HepG2 (cell line): ENCODE measurements at regions not wholly inside any gene's neighbourhood (a gene's known extent, or its start where the extent isn't known, plus 50 kb on each side); places are given as distances from the start of the nearest gene placed in this dataset.

ENCODE experiments used
- CBX5 ChIP-seq: sonication (generic); formaldehyde crosslinking; IDR thresholded peaks from 2 replicates; pipeline ENCODE4 v1.4.0; 2020; ENCODE audit warnings: missing genetic modification reagents, borderline replicate concordance
- CEBPG ChIP-seq: IDR thresholded peaks from 2 replicates; pipeline ENCODE4 v1.6.1; 2016
- CHD4 ChIP-seq: fragments of 200-600 bp; sonication (generic); IDR thresholded peaks from 2 replicates; pipeline ENCODE4 v1.7.0; 2017; ENCODE audit warnings: mild to moderate bottlenecking, low read length, borderline replicate concordance
- EED ChIP-seq: sonication (generic); formaldehyde crosslinking; IDR thresholded peaks from 2 replicates; pipeline ENCODE4 v1.5.0; 2020; ENCODE audit warnings: mild to moderate bottlenecking, missing genetic modification reagents
- ELF4 ChIP-seq: sonication (generic); formaldehyde crosslinking; IDR thresholded peaks from 2 replicates; pipeline ENCODE4 v1.5.0; 2020; ENCODE audit warnings: missing genetic modification reagents, mild to moderate bottlenecking, moderate library complexity, borderline replicate concordance
- ETV5 ChIP-seq: IDR thresholded peaks from 2 replicates; pipeline ENCODE4 v1.6.1; 2018; ENCODE audit warnings: missing biosample characterization, missing genetic modification reagents, inconsistent platforms, borderline replicate concordance
- FOXO1 ChIP-seq: sonication (generic); formaldehyde crosslinking; IDR thresholded peaks from 2 replicates; pipeline ENCODE4 v1.4.0; 2020; ENCODE audit warnings: missing genetic modification reagents
- FOXP1 ChIP-seq, 2 experiments: fragments of 450-650 bp in 1 of 2; IDR thresholded peaks; 2 replicates each; pipeline ENCODE4 v1.6.1; 2017 to 2018; ENCODE audit warnings: antibody characterized with exemption in 1 of 2
- KDM3A ChIP-seq: IDR thresholded peaks from 2 replicates; pipeline ENCODE4 v1.6.1; 2018; ENCODE audit warnings: low read depth, missing compliant biosample characterization
- PAX8 ChIP-seq: sonication (generic); formaldehyde crosslinking; IDR thresholded peaks from 2 replicates; pipeline ENCODE4 v1.8.0; 2022; ENCODE audit warnings: mild to moderate bottlenecking, missing genetic modification reagents, borderline replicate concordance
- SMYD3 ChIP-seq: sonication (generic); formaldehyde crosslinking; IDR thresholded peaks from 2 replicates; pipeline ENCODE4 v1.8.1; 2023; ENCODE audit warnings: mild to moderate bottlenecking, missing genetic modification reagents
- ZNF124 ChIP-seq: sonication (generic); formaldehyde crosslinking; IDR thresholded peaks from 2 replicates; pipeline ENCODE4 v1.4.0; 2020; ENCODE audit warnings: missing genetic modification reagents
- ZNF24 ChIP-seq: fragments of 450-650 bp; IDR thresholded peaks from 2 replicates; pipeline ENCODE4 v1.6.1; 2017; ENCODE audit warnings: antibody characterized with exemption, mild to moderate bottlenecking
- ZNF451 ChIP-seq: sonication (generic); formaldehyde crosslinking; IDR thresholded peaks from 2 replicates; pipeline ENCODE4 v1.5.0; 2020; ENCODE audit warnings: mild to moderate bottlenecking, missing genetic modification reagents
- ZNF563 ChIP-seq: sonication (generic); formaldehyde crosslinking; IDR thresholded peaks from 2 replicates; pipeline ENCODE4 v1.8.0; 2022; ENCODE audit warnings: mild to moderate bottlenecking, moderate library complexity, missing genetic modification reagents
- ZNF678 ChIP-seq: sonication (generic); formaldehyde crosslinking; IDR thresholded peaks from 2 replicates; pipeline ENCODE4 v1.4.0; 2020; ENCODE audit warnings: mild to moderate bottlenecking, missing genetic modification reagents
- ZNF776 ChIP-seq: sonication (generic); formaldehyde crosslinking; IDR thresholded peaks from 2 replicates; pipeline ENCODE4 v1.4.0; 2020; ENCODE audit warnings: mild to moderate bottlenecking, missing genetic modification reagents
- TF ChIP-seq, protein P1 (sequence below): sonication (generic); formaldehyde crosslinking; IDR thresholded peaks from 2 replicates; pipeline ENCODE4 v1.5.1; 2020; ENCODE audit warnings: mild to moderate bottlenecking, missing genetic modification reagents, moderate library complexity
- TF ChIP-seq, protein P2 (sequence below): sonication (generic); formaldehyde crosslinking; IDR thresholded peaks from 2 replicates; pipeline ENCODE4 v1.8.0; 2022; ENCODE audit warnings: low read depth, missing genetic modification reagents
- TF ChIP-seq, protein P3 (sequence below): sonication (generic); formaldehyde crosslinking; IDR thresholded peaks from 2 replicates; pipeline ENCODE4 v1.8.1; 2023; ENCODE audit warnings: mild to moderate bottlenecking, missing genetic modification reagents
- TF ChIP-seq, protein P4 (sequence below): sonication (generic); formaldehyde crosslinking; IDR thresholded peaks from 2 replicates; pipeline ENCODE4 v1.4.0; 2020; ENCODE audit warnings: missing genetic modification reagents

DNA sequence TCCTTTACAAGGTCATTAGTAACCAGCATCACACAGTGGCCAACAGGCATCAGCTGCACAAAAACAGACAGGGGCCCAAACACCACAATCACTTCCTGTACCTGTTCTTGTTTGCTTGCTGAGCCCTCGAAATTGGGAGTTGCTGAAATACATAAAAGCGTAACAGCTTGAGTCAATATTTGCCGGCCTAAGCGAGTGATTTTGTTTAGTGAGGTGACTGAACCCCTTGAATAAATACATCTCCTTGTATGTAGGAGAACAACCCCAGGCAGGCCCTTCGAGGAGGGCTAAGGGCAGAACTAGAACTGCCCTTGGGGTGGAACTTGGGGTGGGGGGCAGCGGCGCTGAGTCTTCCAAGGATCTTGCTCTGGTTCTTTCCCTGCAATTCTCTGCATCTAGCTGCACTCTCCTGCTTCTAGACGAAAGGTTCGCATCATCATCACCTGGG lies 502.5 kb downstream of the RASEF start (continued):
- TF ChIP-seq CBX5 (CRISPR knock-in tag) (peak; percentile 79; the same call in 1 of the 2 replicates), FOXP1 (IDR thresholded peaks at IDR 0.05) (no peak), FOXP1 (CRISPR knock-in tag; IDR thresholded peaks at IDR 0.05) (peak; percentile 97), ELF4 (peak; percentile 44; the same call in 1 of the 2 replicates), FOXO1 (CRISPR knock-in tag) (peak; percentile 98), ZNF678 (CRISPR knock-in tag) (no peak), ETV5 (CRISPR knock-in tag) (peak; percentile 97), ZNF451 (CRISPR knock-in tag) (no peak), ZNF563 (CRISPR knock-in tag) (no peak), ZNF124 (CRISPR knock-in tag) (no peak), SMYD3 (no peak), PAX8 (CRISPR knock-in tag) (no peak), EED (CRISPR knock-in tag) (no peak), CEBPG (CRISPR knock-in tag) (peak; percentile 79), KDM3A (CRISPR knock-in tag) (peak; percentile 90), ZNF24 (no peak), CHD4 (no peak), ZNF776 (no peak)
- TF ChIP-seq, protein P1, sequence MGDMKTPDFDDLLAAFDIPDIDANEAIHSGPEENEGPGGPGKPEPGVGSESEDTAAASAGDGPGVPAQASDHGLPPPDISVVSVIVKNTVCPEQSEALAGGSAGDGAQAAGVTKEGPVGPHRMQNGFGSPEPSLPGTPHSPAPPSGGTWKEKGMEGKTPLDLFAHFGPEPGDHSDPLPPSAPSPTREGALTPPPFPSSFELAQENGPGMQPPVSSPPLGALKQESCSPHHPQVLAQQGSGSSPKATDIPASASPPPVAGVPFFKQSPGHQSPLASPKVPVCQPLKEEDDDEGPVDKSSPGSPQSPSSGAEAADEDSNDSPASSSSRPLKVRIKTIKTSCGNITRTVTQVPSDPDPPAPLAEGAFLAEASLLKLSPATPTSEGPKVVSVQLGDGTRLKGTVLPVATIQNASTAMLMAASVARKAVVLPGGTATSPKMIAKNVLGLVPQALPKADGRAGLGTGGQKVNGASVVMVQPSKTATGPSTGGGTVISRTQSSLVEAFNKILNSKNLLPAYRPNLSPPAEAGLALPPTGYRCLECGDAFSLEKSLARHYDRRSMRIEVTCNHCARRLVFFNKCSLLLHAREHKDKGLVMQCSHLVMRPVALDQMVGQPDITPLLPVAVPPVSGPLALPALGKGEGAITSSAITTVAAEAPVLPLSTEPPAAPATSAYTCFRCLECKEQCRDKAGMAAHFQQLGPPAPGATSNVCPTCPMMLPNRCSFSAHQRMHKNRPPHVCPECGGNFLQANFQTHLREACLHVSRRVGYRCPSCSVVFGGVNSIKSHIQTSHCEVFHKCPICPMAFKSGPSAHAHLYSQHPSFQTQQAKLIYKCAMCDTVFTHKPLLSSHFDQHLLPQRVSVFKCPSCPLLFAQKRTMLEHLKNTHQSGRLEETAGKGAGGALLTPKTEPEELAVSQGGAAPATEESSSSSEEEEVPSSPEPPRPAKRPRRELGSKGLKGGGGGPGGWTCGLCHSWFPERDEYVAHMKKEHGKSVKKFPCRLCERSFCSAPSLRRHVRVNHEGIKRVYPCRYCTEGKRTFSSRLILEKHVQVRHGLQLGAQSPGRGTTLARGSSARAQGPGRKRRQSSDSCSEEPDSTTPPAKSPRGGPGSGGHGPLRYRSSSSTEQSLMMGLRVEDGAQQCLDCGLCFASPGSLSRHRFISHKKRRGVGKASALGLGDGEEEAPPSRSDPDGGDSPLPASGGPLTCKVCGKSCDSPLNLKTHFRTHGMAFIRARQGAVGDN (CRISPR knock-in tag): peak; percentile 42; the same call in 1 of the 2 replicates
- TF ChIP-seq, protein P2, sequence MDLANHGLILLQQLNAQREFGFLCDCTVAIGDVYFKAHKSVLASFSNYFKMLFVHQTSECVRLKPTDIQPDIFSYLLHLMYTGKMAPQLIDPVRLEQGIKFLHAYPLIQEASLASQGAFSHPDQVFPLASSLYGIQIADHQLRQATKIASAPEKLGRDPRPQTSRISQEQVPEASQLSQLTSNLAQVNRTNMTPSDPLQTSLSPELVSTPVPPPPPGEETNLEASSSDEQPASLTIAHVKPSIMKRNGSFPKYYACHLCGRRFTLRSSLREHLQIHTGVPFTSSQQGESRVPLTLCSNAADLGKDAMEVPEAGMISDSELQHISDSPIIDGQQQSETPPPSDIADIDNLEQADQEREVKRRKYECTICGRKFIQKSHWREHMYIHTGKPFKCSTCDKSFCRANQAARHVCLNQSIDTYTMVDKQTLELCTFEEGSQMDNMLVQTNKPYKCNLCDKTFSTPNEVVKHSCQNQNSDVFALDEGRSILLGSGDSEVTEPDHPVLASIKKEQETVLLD (CRISPR knock-in tag): no peak
- TF ChIP-seq, protein P3, sequence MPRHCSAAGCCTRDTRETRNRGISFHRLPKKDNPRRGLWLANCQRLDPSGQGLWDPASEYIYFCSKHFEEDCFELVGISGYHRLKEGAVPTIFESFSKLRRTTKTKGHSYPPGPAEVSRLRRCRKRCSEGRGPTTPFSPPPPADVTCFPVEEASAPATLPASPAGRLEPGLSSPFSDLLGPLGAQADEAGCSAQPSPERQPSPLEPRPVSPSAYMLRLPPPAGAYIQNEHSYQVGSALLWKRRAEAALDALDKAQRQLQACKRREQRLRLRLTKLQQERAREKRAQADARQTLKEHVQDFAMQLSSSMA (CRISPR knock-in tag): peak; percentile 61; the same call in 1 of the 2 replicates
- TF ChIP-seq, protein P4, sequence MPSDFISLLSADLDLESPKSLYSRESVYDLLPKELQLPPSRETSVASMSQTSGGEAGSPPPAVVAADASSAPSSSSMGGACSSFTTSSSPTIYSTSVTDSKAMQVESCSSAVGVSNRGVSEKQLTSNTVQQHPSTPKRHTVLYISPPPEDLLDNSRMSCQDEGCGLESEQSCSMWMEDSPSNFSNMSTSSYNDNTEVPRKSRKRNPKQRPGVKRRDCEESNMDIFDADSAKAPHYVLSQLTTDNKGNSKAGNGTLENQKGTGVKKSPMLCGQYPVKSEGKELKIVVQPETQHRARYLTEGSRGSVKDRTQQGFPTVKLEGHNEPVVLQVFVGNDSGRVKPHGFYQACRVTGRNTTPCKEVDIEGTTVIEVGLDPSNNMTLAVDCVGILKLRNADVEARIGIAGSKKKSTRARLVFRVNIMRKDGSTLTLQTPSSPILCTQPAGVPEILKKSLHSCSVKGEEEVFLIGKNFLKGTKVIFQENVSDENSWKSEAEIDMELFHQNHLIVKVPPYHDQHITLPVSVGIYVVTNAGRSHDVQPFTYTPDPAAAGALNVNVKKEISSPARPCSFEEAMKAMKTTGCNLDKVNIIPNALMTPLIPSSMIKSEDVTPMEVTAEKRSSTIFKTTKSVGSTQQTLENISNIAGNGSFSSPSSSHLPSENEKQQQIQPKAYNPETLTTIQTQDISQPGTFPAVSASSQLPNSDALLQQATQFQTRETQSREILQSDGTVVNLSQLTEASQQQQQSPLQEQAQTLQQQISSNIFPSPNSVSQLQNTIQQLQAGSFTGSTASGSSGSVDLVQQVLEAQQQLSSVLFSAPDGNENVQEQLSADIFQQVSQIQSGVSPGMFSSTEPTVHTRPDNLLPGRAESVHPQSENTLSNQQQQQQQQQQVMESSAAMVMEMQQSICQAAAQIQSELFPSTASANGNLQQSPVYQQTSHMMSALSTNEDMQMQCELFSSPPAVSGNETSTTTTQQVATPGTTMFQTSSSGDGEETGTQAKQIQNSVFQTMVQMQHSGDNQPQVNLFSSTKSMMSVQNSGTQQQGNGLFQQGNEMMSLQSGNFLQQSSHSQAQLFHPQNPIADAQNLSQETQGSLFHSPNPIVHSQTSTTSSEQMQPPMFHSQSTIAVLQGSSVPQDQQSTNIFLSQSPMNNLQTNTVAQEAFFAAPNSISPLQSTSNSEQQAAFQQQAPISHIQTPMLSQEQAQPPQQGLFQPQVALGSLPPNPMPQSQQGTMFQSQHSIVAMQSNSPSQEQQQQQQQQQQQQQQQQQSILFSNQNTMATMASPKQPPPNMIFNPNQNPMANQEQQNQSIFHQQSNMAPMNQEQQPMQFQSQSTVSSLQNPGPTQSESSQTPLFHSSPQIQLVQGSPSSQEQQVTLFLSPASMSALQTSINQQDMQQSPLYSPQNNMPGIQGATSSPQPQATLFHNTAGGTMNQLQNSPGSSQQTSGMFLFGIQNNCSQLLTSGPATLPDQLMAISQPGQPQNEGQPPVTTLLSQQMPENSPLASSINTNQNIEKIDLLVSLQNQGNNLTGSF (CRISPR knock-in tag): no peak
